ENCODE measurements at regions not wholly inside any gene's neighbourhood (a gene's known extent, or its start where the extent isn't known, plus 50 kb on each side); places are given as distances from the start of the nearest gene placed in this dataset.
"Not testable (repeated sequence)": the region's sequence is repeated elsewhere in the genome, so short reads cannot be mapped to it uniquely, and the experiment has no call there.

- H3K27me3 ChIP-seq (ENCODE audit: control insufficient read depth, insufficient read depth, low read length, poor library complexity, severe bottlenecking); H3K9me3 ChIP-seq (ENCODE audit: control insufficient read depth, low read length); H3K4me1 ChIP-seq (ENCODE audit: control insufficient read depth, insufficient read depth, low read length); H3K4me3 ChIP-seq (ENCODE audit: insufficient read depth, low read depth, low read length); H3K36me3 ChIP-seq (ENCODE audit: control insufficient read depth, insufficient read depth, low read length); H3K27ac ChIP-seq (ENCODE audit: insufficient read depth, low read depth, low read length, poor library complexity, severe bottlenecking): not testable (repeated sequence)
- 87 to 93% methylated on average over 7 of the region's 7 CpGs for WGBS, 2 experiments
Observed at GRCh38 chr22:17298805-17299502, 70.3 kb upstream of the CECR2 start.

GRCh38 chr22:17285656-17286055, 66.4 kb upstream of the ADA2 start:
- no peaks in the 10 kb centered on the region for H3K27me3 ChIP-seq (ENCODE audit: control insufficient read depth, insufficient read depth, low read length, poor library complexity, severe bottlenecking)
- no peak overlapping the region for H3K4me3 ChIP-seq (ENCODE audit: insufficient read depth, low read depth, low read length)
- peaks cover 4% of the 10 kb centered on the region for H3K4me1 ChIP-seq (ENCODE audit: control insufficient read depth, insufficient read depth, low read length)
- no peaks in the 10 kb centered on the region for H3K36me3 ChIP-seq (ENCODE audit: control insufficient read depth, insufficient read depth, low read length)
- H3K9me3 ChIP-seq (ENCODE audit: control insufficient read depth, low read length) = no peaks in the 10 kb centered on the region
- no peak overlapping the region for H3K27ac ChIP-seq (ENCODE audit: insufficient read depth, low read depth, low read length, poor library complexity, severe bottlenecking)
- 91 to 93% methylated on average over 3 of the region's 3 CpGs for WGBS, 2 experiments

- H3K4me3 ChIP-seq (ENCODE audit: insufficient read depth, low read depth, low read length) = no peak overlapping the region
- no peaks in the 10 kb centered on the region for H3K36me3 ChIP-seq (ENCODE audit: control insufficient read depth, insufficient read depth, low read length)
- no peaks in the 10 kb centered on the region for H3K9me3 ChIP-seq (ENCODE audit: control insufficient read depth, low read length)
- peaks cover 4% of the 10 kb centered on the region for H3K4me1 ChIP-seq (ENCODE audit: control insufficient read depth, insufficient read depth, low read length)
- 89 to 93% methylated on average over 10 of the region's 10 CpGs for WGBS, 2 experiments
- no peak overlapping the region for H3K27ac ChIP-seq (ENCODE audit: insufficient read depth, low read depth, low read length, poor library complexity, severe bottlenecking)
- H3K27me3 ChIP-seq (ENCODE audit: control insufficient read depth, insufficient read depth, low read length, poor library complexity, severe bottlenecking) = no peaks in the 10 kb centered on the region
Observed at GRCh38 chr22:17284888-17285287, 65.7 kb upstream of the ADA2 start.

- Histone ChIP-seq H3K27ac (ENCODE audit: insufficient read depth, low read depth, low read length, poor library complexity, severe bottlenecking) (no peak overlapping the region), H3K36me3 (ENCODE audit: control insufficient read depth, insufficient read depth, low read length) (no peaks in the 10 kb centered on the region), H3K4me3 (ENCODE audit: insufficient read depth, low read depth, low read length) (no peak overlapping the region), H3K9me3 (ENCODE audit: control insufficient read depth, low read length) (no peaks in the 10 kb centered on the region), H3K27me3 (ENCODE audit: control insufficient read depth, insufficient read depth, low read length, poor library complexity, severe bottlenecking) (no peaks in the 10 kb centered on the region), H3K4me1 (ENCODE audit: control insufficient read depth, insufficient read depth, low read length) (peaks cover 4% of the 10 kb centered on the region)
- WGBS, 2 experiments = 92 to 96% methylated on average over 2 of the region's 2 CpGs
Observed at GRCh38 chr22:17284466-17284865, 65.2 kb upstream of the ADA2 start.

- WGBS, 2 experiments = 91 to 94% methylated on average over 10 of the region's 10 CpGs
- not testable (repeated sequence) for H3K4me3 ChIP-seq (ENCODE audit: insufficient read depth, low read depth, low read length); H3K36me3 ChIP-seq (ENCODE audit: control insufficient read depth, insufficient read depth, low read length); H3K27ac ChIP-seq (ENCODE audit: insufficient read depth, low read depth, low read length, poor library complexity, severe bottlenecking); H3K27me3 ChIP-seq (ENCODE audit: control insufficient read depth, insufficient read depth, low read length, poor library complexity, severe bottlenecking); H3K4me1 ChIP-seq (ENCODE audit: control insufficient read depth, insufficient read depth, low read length); H3K9me3 ChIP-seq (ENCODE audit: control insufficient read depth, low read length)
Observed at GRCh38 chr22:17283865-17284264, 64.6 kb upstream of the ADA2 start.

- Histone ChIP-seq H3K27ac (ENCODE audit: insufficient read depth, low read depth, low read length, poor library complexity, severe bottlenecking) (no peak overlapping the region), H3K4me3 (ENCODE audit: insufficient read depth, low read depth, low read length) (no peak overlapping the region), H3K9me3 (ENCODE audit: control insufficient read depth, low read length) (no peaks in the 10 kb centered on the region), H3K27me3 (ENCODE audit: control insufficient read depth, insufficient read depth, low read length, poor library complexity, severe bottlenecking) (no peaks in the 10 kb centered on the region), H3K36me3 (ENCODE audit: control insufficient read depth, insufficient read depth, low read length) (no peaks in the 10 kb centered on the region), H3K4me1 (ENCODE audit: control insufficient read depth, insufficient read depth, low read length) (no peaks in the 10 kb centered on the region)
- WGBS, 2 experiments = 87 to 91% methylated on average over 4 of the region's 4 CpGs
Observed at GRCh38 chr22:17283423-17283822, 64.2 kb upstream of the ADA2 start.

GRCh38 chr22:17281440-17281841, 62.2 kb upstream of the ADA2 start:
- Histone ChIP-seq H3K4me3 (ENCODE audit: insufficient read depth, low read depth, low read length) (no peak overlapping the region), H3K36me3 (ENCODE audit: control insufficient read depth, insufficient read depth, low read length) (no peaks in the 10 kb centered on the region), H3K27me3 (ENCODE audit: control insufficient read depth, insufficient read depth, low read length, poor library complexity, severe bottlenecking) (no peaks in the 10 kb centered on the region), H3K4me1 (ENCODE audit: control insufficient read depth, insufficient read depth, low read length) (no peaks in the 10 kb centered on the region), H3K27ac (ENCODE audit: insufficient read depth, low read depth, low read length, poor library complexity, severe bottlenecking) (no peak overlapping the region), H3K9me3 (ENCODE audit: control insufficient read depth, low read length) (no peaks in the 10 kb centered on the region)
- WGBS, 2 experiments = 92 to 96% methylated on average over 8 of the region's 8 CpGs

- no peak overlapping the region for H3K4me3 ChIP-seq (ENCODE audit: insufficient read depth, low read depth, low read length)
- H3K9me3 ChIP-seq (ENCODE audit: control insufficient read depth, low read length) = no peaks in the 10 kb centered on the region
- H3K36me3 ChIP-seq (ENCODE audit: control insufficient read depth, insufficient read depth, low read length) = no peaks in the 10 kb centered on the region
- H3K27me3 ChIP-seq (ENCODE audit: control insufficient read depth, insufficient read depth, low read length, poor library complexity, severe bottlenecking) = no peaks in the 10 kb centered on the region
- WGBS, 2 experiments = 92 to 97% methylated on average over 5 of the region's 5 CpGs
- no peaks in the 10 kb centered on the region for H3K4me1 ChIP-seq (ENCODE audit: control insufficient read depth, insufficient read depth, low read length)
- no peak overlapping the region for H3K27ac ChIP-seq (ENCODE audit: insufficient read depth, low read depth, low read length, poor library complexity, severe bottlenecking)
Observed at GRCh38 chr22:17281026-17281425, 61.8 kb upstream of the ADA2 start.

GRCh38 chr22:17272511-17272991, 53.3 kb upstream of the ADA2 start:
- Histone ChIP-seq H3K27ac (ENCODE audit: insufficient read depth, low read depth, low read length, poor library complexity, severe bottlenecking) (peak overlapping the region; percentile 52), H3K9me3 (ENCODE audit: control insufficient read depth, low read length) (no peaks in the 10 kb centered on the region), H3K27me3 (ENCODE audit: control insufficient read depth, insufficient read depth, low read length, poor library complexity, severe bottlenecking) (no peaks in the 10 kb centered on the region), H3K36me3 (ENCODE audit: control insufficient read depth, insufficient read depth, low read length) (no peaks in the 10 kb centered on the region), H3K4me1 (ENCODE audit: control insufficient read depth, insufficient read depth, low read length) (peaks cover 32% of the 10 kb centered on the region), H3K4me3 (ENCODE audit: insufficient read depth, low read depth, low read length) (no peak overlapping the region)
- 9 to 15% methylated on average over 4 of the region's 4 CpGs for WGBS, 2 experiments

- H3K27ac ChIP-seq (ENCODE audit: insufficient read depth, low read depth, low read length, poor library complexity, severe bottlenecking) = no peak overlapping the region
- peaks cover 38% of the 10 kb centered on the region for H3K4me1 ChIP-seq (ENCODE audit: control insufficient read depth, insufficient read depth, low read length)
- WGBS, 2 experiments = 91 to 93% methylated on average over 8 of the region's 8 CpGs
Observed at GRCh38 chr22:17271711-17272451, 52.6 kb upstream of the ADA2 start.

More at GRCh38 chr22:17271711-17272451, 52.6 kb upstream of the ADA2 start:
- no peaks in the 10 kb centered on the region for H3K27me3 ChIP-seq (ENCODE audit: control insufficient read depth, insufficient read depth, low read length, poor library complexity, severe bottlenecking)
- H3K9me3 ChIP-seq (ENCODE audit: control insufficient read depth, low read length) = no peaks in the 10 kb centered on the region
- no peaks in the 10 kb centered on the region for H3K36me3 ChIP-seq (ENCODE audit: control insufficient read depth, insufficient read depth, low read length)
- H3K4me3 ChIP-seq (ENCODE audit: insufficient read depth, low read depth, low read length) = no peak overlapping the region

All from ectodermal cell (in vitro differentiated cells).